GM12873 (cell line): ENCODE measurements at regions not wholly inside any gene's neighbourhood (a gene's known extent, or its start where the extent isn't known, plus 50 kb on each side); places are given as distances from the start of the nearest gene placed in this dataset.

Experiments
- TF ChIP-seq, protein P1 (sequence below): IDR thresholded peaks from 2 replicates; pipeline ENCODE4 v1.5.1; 2012; ENCODE audit warnings: low read depth, mild to moderate bottlenecking, moderate library complexity, low read length, control low read depth; ENCODE audit not compliant: insufficient read depth; ENCODE audit errors: missing control alignments

DNA sequence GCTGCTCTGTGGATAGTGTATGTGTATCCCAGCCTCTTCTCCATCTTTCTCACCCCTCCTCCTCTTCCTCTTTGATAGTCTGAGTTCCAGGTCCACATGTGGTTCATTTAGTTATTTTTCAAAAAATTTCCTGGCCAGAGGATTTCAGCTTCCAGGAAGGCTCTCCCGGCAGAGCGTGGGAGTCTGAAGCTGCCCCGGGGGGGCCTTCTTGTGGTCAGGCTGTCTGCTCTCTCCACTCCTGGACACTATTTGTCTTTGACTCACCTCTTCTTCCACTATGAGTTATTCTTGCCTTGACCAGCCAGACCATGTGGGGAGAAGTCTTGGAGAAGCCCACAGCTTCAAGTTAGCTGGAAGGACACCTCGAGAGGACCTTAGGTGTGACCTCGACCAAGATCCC, 258.8 kb downstream of the CDC5L start:
- TF ChIP-seq, protein P1, sequence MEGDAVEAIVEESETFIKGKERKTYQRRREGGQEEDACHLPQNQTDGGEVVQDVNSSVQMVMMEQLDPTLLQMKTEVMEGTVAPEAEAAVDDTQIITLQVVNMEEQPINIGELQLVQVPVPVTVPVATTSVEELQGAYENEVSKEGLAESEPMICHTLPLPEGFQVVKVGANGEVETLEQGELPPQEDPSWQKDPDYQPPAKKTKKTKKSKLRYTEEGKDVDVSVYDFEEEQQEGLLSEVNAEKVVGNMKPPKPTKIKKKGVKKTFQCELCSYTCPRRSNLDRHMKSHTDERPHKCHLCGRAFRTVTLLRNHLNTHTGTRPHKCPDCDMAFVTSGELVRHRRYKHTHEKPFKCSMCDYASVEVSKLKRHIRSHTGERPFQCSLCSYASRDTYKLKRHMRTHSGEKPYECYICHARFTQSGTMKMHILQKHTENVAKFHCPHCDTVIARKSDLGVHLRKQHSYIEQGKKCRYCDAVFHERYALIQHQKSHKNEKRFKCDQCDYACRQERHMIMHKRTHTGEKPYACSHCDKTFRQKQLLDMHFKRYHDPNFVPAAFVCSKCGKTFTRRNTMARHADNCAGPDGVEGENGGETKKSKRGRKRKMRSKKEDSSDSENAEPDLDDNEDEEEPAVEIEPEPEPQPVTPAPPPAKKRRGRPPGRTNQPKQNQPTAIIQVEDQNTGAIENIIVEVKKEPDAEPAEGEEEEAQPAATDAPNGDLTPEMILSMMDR: no peak

DNA sequence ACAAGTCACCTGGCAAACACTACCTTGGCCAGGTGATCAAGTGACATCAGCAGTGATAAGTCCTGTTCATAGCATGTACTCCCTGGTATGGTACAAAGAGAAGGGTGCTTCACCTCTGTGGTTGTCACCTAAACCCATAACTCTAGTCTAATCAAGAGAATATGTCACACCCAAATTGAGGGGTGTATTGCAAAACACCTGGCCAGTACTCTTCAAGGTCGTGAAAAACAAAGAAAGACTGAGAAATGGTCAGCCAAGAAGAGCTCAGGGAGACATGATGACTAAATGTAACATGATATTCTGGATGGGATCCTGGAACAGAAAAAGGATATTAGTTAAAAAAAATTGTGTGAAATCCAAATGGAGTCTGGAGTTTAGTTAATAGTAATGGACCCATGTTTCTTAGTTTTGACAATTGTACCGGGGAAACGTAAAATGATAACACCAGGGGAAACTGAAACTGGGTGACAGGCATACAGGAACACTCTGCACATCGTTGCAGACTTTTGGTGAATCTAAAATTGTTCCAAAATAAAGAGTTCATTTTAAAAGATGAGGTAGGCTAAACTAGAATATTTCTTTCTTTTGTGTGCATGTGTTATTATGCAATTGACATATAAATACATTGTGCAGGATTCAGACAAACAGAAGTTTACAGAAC, 262.0 kb downstream of the CDC5L start:
- TF ChIP-seq, protein P1: no peak

DNA sequence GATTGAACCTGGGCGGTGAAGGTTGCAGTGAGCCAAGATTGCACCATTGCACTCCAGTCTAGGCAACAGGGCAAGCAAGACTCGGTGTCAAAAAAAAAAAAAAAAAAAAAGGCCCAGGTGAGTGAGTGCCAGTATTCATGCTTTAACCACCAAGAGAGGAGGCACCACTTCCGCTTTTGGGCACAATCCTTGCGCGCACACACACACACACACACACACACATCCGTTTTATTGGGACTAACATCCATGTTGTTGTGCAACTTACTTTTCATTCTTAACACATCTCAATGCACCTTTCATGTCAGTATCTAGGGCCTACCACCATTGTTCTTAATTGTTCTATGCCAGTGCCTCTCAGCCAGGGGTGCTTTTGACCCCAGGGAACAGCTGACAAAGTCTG, 263.0 kb downstream of the CDC5L start:
- TF ChIP-seq, protein P1: no peak

DNA sequence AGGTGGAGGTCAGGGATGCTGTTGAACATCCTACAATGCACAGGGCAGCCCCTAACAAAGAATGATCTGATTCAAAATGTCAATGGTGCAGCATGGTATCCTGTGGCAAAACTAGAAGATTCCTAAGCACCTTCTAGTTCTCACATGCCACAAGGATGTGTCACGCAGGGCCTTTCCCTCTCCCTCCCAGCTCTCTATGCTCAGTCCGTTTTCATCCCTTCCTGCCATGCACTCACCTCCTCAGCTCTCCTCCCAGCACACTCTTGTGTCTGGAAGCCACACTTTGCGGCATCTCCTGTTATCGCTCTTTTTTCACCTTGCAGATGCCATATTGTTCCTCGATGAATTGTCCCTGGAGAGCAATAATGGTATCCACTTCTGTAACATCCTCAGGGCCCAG, 263.4 kb downstream of the CDC5L start:
- TF ChIP-seq, protein P1: no peak

DNA sequence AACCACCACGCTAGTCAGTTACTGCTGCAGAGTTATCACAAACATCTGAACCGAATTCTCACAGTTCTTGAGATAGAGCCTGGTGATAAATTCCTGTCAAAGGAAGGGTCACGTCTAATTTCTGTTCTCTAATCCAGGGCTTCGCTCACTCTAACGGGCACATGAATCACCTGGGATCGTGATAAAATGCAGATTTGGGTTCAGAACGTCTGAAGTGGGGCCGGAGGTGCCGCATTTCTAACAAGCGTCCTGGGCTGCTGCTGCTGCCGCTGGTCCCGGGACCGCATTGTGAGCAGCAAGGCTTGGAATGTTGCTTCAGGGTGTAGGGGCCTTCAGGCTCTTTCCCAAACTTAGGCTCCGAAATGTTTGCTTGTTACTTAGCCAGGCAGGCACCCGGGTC, 264.1 kb downstream of the CDC5L start:
- TF ChIP-seq, protein P1: no peak

DNA sequence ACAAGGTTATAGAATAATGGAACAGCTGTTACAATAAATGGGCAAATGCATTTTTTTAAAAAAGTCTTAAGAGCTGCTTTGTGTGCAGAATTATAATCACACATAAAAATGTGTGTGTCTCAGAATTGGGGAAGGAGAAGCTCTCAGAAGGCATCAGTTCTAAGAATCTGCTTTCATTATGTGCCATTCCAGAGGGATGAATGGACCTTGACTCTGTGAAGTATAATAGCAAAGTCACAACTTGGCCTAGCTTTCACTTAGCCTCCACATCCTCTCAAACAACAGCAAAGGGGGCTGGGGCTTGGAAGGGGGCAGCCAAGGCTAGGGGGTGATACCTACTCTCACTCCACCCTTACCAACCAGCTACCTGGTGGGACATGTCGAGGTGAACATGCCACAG, 265.0 kb downstream of the CDC5L start:
- TF ChIP-seq, protein P1: no peak

DNA sequence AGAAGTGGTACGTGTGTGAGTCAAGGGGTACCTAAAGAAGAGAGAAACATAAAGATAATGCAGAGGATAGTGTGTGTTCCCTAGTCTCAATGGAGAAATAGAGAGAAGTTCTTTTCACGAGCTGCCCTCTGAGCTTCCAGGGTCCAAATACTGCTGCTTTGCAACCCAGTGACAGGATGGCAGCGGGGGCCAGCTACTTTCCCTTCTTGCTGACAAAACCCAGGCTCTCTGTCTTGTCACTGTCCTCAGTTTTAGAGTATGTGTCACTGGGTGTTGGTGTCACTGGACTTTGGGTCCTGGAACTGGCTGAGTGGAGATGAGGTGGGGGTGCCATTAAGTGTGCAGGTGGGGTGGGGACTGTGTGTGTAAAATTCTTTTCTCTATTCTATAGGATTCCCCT, 265.6 kb downstream of the CDC5L start:
- TF ChIP-seq, protein P1: no peak
